H1 (cell line): ENCODE measurements at regions not wholly inside any gene's neighbourhood (a gene's known extent, or its start where the extent isn't known, plus 50 kb on each side); places are given as distances from the start of the nearest gene placed in this dataset.

ENCODE experiments used
- NRF1 ChIP-seq: IDR thresholded peaks from 2 replicates; pipeline ENCODE4 v1.6.1; 2011; ENCODE audit warnings: mild to moderate bottlenecking, low read depth, low read length, improper control_type of control experiment
- RNF2 ChIP-seq: fragments of 200-900, 300-1000 bp; sonication (generic); IDR thresholded peaks from 2 replicates; pipeline ENCODE4 v1.7.1; 2016; ENCODE audit warnings: borderline replicate concordance, low read depth, mild to moderate bottlenecking, antibody characterized with exemption, low read length; ENCODE audit not compliant: poor library complexity, severe bottlenecking; ENCODE audit errors: missing control alignments
- SP1 ChIP-seq: IDR thresholded peaks from 2 replicates; pipeline ENCODE4 v1.6.1; 2011; ENCODE audit warnings: low read depth, low read length
- TAF1 ChIP-seq: IDR thresholded peaks from 2 replicates; pipeline ENCODE4 v1.6.1; 2011; ENCODE audit warnings: mild to moderate bottlenecking, low read depth, low read length
- ZNF274 ChIP-seq: IDR thresholded peaks from 2 replicates; pipeline ENCODE4 v1.7.0; 2012; ENCODE audit warnings: low read length, borderline replicate concordance; ENCODE audit errors: extremely low read depth
- TF ChIP-seq, protein P1 (sequence below), 3 experiments: IDR thresholded peaks; 1 replicate in 2 of 3; 2 replicates in 1 of 3; pipeline versions ENCODE4 v1.5.1 to v1.6.1; 2011; ENCODE audit warnings: low read length in 3 of 3, mild to moderate bottlenecking in 3 of 3, inconsistent platforms in 2 of 3, low read depth in 1 of 3, moderate library complexity in 1 of 3; ENCODE audit not compliant: insufficient read depth in 1 of 3; ENCODE audit errors: control extremely low read depth in 1 of 3

DNA sequence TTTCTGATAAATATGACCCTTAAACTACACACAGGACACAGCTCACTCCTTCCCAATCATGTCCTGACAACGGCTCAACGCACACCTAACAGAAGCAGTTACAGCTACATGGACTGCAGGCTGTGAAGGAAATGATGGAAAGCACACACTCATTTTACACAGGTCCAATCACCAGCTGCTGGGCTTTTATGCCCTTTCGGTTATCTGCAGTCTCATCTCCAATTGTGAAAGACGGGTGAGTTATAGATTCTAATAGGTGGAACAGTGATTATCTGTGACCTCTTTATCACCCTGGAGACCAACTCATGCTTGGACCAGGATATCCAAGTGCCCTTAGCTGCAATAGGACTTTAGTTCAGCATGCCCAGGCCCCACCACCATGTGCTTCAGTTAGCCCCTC, 110.4 kb upstream of the CREB1 start:
- TF ChIP-seq RNF2 (no peak), ZNF274 (no peak), NRF1 (no peak), SP1 (no peak), TAF1 (no peak)
- TF ChIP-seq, protein P1, sequence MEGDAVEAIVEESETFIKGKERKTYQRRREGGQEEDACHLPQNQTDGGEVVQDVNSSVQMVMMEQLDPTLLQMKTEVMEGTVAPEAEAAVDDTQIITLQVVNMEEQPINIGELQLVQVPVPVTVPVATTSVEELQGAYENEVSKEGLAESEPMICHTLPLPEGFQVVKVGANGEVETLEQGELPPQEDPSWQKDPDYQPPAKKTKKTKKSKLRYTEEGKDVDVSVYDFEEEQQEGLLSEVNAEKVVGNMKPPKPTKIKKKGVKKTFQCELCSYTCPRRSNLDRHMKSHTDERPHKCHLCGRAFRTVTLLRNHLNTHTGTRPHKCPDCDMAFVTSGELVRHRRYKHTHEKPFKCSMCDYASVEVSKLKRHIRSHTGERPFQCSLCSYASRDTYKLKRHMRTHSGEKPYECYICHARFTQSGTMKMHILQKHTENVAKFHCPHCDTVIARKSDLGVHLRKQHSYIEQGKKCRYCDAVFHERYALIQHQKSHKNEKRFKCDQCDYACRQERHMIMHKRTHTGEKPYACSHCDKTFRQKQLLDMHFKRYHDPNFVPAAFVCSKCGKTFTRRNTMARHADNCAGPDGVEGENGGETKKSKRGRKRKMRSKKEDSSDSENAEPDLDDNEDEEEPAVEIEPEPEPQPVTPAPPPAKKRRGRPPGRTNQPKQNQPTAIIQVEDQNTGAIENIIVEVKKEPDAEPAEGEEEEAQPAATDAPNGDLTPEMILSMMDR (IDR thresholded peaks at IDR 0.05; ENCODE audit: control extremely low read depth in 1 of 3, insufficient read depth in 1 of 3, low read depth in 1 of 3, low read length in 3 of 3): no peak
